HCT116 (cell line): ENCODE measurements at regions not wholly inside any gene's neighbourhood (a gene's known extent, or its start where the extent isn't known, plus 50 kb on each side); places are given as distances from the start of the nearest gene placed in this dataset.

Source experiments
- ATAC-seq: fragments of 200-7000 bp; cut with Tn5 transposase; 2 replicates; pipeline ENCODE4 v1.9.1; 2020; ENCODE audit warnings: mild to moderate bottlenecking, moderate library complexity
- BruUV-seq: library from RNA; stranded (reverse); fragments of 400-500 nt; replicated peaks from 2 replicates; lab custom pipeline; 2021; lab: Mats Ljungman, UMichigan
- CTCF ChIA-PET: fragments of 300-600 bp; sonication (Branson Sonifier 250); formaldehyde crosslinking; loops from one replicate; lab custom pipeline; 2021; ENCODE audit warnings: antibody characterized with exemption; lab: Charles Lee
- POLR2A ChIA-PET: fragments of 300-600, 350-600 bp; sonication (Branson Sonifier 250); formaldehyde crosslinking; loops from one replicate; lab custom pipeline; 2021; ENCODE audit warnings: antibody characterized with exemption; lab: Charles Lee
- RAD21 ChIA-PET, 2 experiments: fragments of 300-600 bp; sonication (Branson Sonifier 250); formaldehyde crosslinking; loops; one replicate each; lab custom pipeline; 2023; ENCODE audit warnings: low total read pairs in 2 of 2; ENCODE audit not compliant: uncharacterized antibody in 2 of 2, unreplicated experiment in 2 of 2, low non-redundant PET in 1 of 2; lab: Charles Lee
- DNase-seq: peaks from one replicate; pipeline ENCODE4 v3.0.0-alpha.2; 2010; ENCODE audit warnings: low read depth, low spot score
- H2AFZ ChIP-seq: fragments of 200-600 bp; shearing (Covaris generic), sonication (generic); 2 replicates; pipeline ENCODE4 v1.6.1; 2017; ENCODE audit warnings: low read depth, mixed run types, mixed read lengths, antibody characterized with exemption, low read length; ENCODE audit not compliant: poor library complexity, severe bottlenecking
- H3K27ac ChIP-seq: 2 replicates; pipeline ENCODE4 v1.5.1; 2012; ENCODE audit warnings: low read depth, low read length
- H3K27me3 ChIP-seq: fragments of 200-600 bp; sonication (generic); 2 replicates; pipeline ENCODE4 v1.6.1; 2016; ENCODE audit warnings: mixed run types, low read length, mixed read lengths; ENCODE audit not compliant: insufficient read depth
- H3K36me3 ChIP-seq, 2 experiments: fragments of 200-500 bp in 1 of 2; fragments of 200-600 bp in 1 of 2; sonication (Bioruptor generic) in 1 of 2; sonication (generic) in 1 of 2; 2 replicates each; pipeline versions ENCODE4 v1.5.1 to v1.6.1; 2014 to 2016; ENCODE audit warnings: low read length in 2 of 2, inconsistent platforms in 1 of 2, mixed read lengths in 1 of 2, mixed run types in 1 of 2; ENCODE audit not compliant: insufficient read depth in 2 of 2, control insufficient read depth in 1 of 2
- H3K4me1 ChIP-seq, 2 experiments: fragments of 200-600 bp in 1 of 2; sonication (generic) in 1 of 2; 2 replicates each; pipeline versions ENCODE4 v1.5.1 to v1.6.1; 2012 to 2017; ENCODE audit warnings: low read length in 2 of 2, inconsistent platforms in 1 of 2, mild to moderate bottlenecking in 1 of 2, mixed read lengths in 1 of 2, mixed run types in 1 of 2, moderate library complexity in 1 of 2; ENCODE audit not compliant: insufficient read depth in 2 of 2, control insufficient read depth in 1 of 2
- H3K4me2 ChIP-seq: fragments of 200-600 bp; sonication (generic); 2 replicates; pipeline ENCODE4 v1.6.1; 2017; ENCODE audit warnings: mixed run types, low read length, mixed read lengths
- H3K4me3 ChIP-seq, 2 experiments: fragments of 200-600 bp in 1 of 2; sonication (generic) in 1 of 2; replicated peaks in 1 of 2; 2 replicates each; pipeline ENCODE4 v1.5.1; 2011 to 2016; ENCODE audit warnings: low read length in 2 of 2, control low read depth in 1 of 2, low read depth in 1 of 2, mild to moderate bottlenecking in 1 of 2, mixed read lengths in 1 of 2, mixed run types in 1 of 2
- H3K79me2 ChIP-seq: fragments of 200-600 bp; sonication (generic); 2 replicates; pipeline ENCODE4 v1.6.1; 2017; ENCODE audit warnings: mild to moderate bottlenecking, mixed run types, low read length, moderate library complexity, mixed read lengths; ENCODE audit not compliant: insufficient read depth
- H3K9ac ChIP-seq: fragments of 200-600 bp; sonication (generic); 2 replicates; pipeline ENCODE4 v1.6.1; 2016; ENCODE audit warnings: low read length, mixed read lengths
- H3K9me2 ChIP-seq: fragments of 200-600 bp; sonication (generic), shearing (Covaris generic); 2 replicates; pipeline ENCODE4 v1.6.1; 2017; ENCODE audit warnings: mixed run types, mild to moderate bottlenecking, moderate library complexity; ENCODE audit not compliant: insufficient read depth
- H3K9me3 ChIP-seq, 2 experiments: fragments of 200-500 bp in 1 of 2; fragments of 200-600 bp in 1 of 2; sonication (Bioruptor generic) in 1 of 2; sonication (generic) in 1 of 2; 2 replicates each; pipeline ENCODE4 v1.6.1; 2014 to 2017; ENCODE audit warnings: low read length in 2 of 2, mixed read lengths in 2 of 2, inconsistent platforms in 1 of 2, low read depth in 1 of 2, mild to moderate bottlenecking in 1 of 2, mixed run types in 1 of 2, moderate library complexity in 1 of 2; ENCODE audit not compliant: control insufficient read depth in 1 of 2, insufficient read depth in 1 of 2
- H4K20me1 ChIP-seq: fragments of 200-600 bp; sonication (generic), shearing (Covaris generic); 2 replicates; pipeline ENCODE4 v1.6.1; 2017; ENCODE audit warnings: mixed run types, mild to moderate bottlenecking, moderate library complexity; ENCODE audit not compliant: insufficient read depth
- EGR1 ChIP-seq: IDR thresholded peaks from 2 replicates; pipeline ENCODE4 v1.6.1; 2012; ENCODE audit warnings: low read depth
- EZH2phosphoT487 ChIP-seq: fragments of 200-600 bp; IDR thresholded peaks from 2 replicates; pipeline ENCODE4 v1.6.1; 2018; ENCODE audit warnings: antibody characterized with exemption, borderline replicate concordance
- JUND ChIP-seq: IDR thresholded peaks from 2 replicates; pipeline ENCODE4 v1.6.1; 2012
- POLR2A ChIP-seq: IDR thresholded peaks from 2 replicates; pipeline ENCODE4 v1.7.0; 2011; ENCODE audit warnings: borderline replicate concordance; ENCODE audit not compliant: insufficient read depth, insufficient read length; ENCODE audit errors: extremely low read depth
- POLR2AphosphoS5 ChIP-seq: IDR thresholded peaks from 2 replicates; pipeline ENCODE4 v1.6.1; 2011; ENCODE audit warnings: mild to moderate bottlenecking, low read depth, low read length, moderate library complexity
- RAD21 ChIP-seq: IDR thresholded peaks from 2 replicates; pipeline ENCODE4 v1.6.1; 2012; ENCODE audit warnings: low read depth, mild to moderate bottlenecking
- SIN3A ChIP-seq: IDR thresholded peaks from 2 replicates; pipeline ENCODE4 v1.6.1; 2012; ENCODE audit warnings: low read depth
- SRF ChIP-seq: IDR thresholded peaks from 2 replicates; pipeline ENCODE4 v1.6.1; 2012; ENCODE audit warnings: low read depth
- ZBTB33 ChIP-seq: IDR thresholded peaks from 2 replicates; pipeline ENCODE4 v1.6.1; 2011; ENCODE audit warnings: mild to moderate bottlenecking, low read length, moderate library complexity; ENCODE audit not compliant: insufficient replicate concordance; ENCODE audit errors: extremely low read depth
- intact Hi-C: fragments of 100-400 bp; cut with micrococcal nuclease; formaldehyde crosslinking; loops from 2 replicates; pipeline ENCODE4 v1.10.0; 2022
- TF ChIP-seq, protein P1 (sequence below): IDR thresholded peaks from 2 replicates; pipeline ENCODE4 v1.6.1; 2012; ENCODE audit warnings: low read depth
- TF ChIP-seq, protein P2 (sequence below): IDR thresholded peaks from 2 replicates; pipeline ENCODE4 v1.6.1; 2012

GRCh38 chr18:28469946-28470345 is 293.0 kb upstream of the CDH2 start:
- no peaks in the 10 kb centered on the region for H3K9me3 ChIP-seq
- intact Hi-C loops: no loop called here
- H3K4me3 ChIP-seq: no peak overlapping the region
- ChIA-PET CTCF (no interaction called here), POLR2A (no interaction called here), RAD21 (no interaction called here)
- H3K9me2 ChIP-seq: no peaks in the 10 kb centered on the region
- ATAC-seq (no peak), DNase-seq (no peak)
- no peaks in the 10 kb centered on the region for H3K27me3 ChIP-seq
- H4K20me1 ChIP-seq: no peaks in the 10 kb centered on the region
- H3K4me1 ChIP-seq: no peaks in the 10 kb centered on the region
- no TSS peak for BruUV-seq
- no peak overlapping the region for H3K27ac ChIP-seq
- H3K9ac ChIP-seq: no peak overlapping the region
- H3K4me2 ChIP-seq: no peak overlapping the region
- H3K79me2 ChIP-seq: no peaks in the 10 kb centered on the region
- H2AFZ ChIP-seq: no peak overlapping the region
- no peaks in the 10 kb centered on the region for H3K36me3 ChIP-seq
- TF ChIP-seq, protein P1, sequence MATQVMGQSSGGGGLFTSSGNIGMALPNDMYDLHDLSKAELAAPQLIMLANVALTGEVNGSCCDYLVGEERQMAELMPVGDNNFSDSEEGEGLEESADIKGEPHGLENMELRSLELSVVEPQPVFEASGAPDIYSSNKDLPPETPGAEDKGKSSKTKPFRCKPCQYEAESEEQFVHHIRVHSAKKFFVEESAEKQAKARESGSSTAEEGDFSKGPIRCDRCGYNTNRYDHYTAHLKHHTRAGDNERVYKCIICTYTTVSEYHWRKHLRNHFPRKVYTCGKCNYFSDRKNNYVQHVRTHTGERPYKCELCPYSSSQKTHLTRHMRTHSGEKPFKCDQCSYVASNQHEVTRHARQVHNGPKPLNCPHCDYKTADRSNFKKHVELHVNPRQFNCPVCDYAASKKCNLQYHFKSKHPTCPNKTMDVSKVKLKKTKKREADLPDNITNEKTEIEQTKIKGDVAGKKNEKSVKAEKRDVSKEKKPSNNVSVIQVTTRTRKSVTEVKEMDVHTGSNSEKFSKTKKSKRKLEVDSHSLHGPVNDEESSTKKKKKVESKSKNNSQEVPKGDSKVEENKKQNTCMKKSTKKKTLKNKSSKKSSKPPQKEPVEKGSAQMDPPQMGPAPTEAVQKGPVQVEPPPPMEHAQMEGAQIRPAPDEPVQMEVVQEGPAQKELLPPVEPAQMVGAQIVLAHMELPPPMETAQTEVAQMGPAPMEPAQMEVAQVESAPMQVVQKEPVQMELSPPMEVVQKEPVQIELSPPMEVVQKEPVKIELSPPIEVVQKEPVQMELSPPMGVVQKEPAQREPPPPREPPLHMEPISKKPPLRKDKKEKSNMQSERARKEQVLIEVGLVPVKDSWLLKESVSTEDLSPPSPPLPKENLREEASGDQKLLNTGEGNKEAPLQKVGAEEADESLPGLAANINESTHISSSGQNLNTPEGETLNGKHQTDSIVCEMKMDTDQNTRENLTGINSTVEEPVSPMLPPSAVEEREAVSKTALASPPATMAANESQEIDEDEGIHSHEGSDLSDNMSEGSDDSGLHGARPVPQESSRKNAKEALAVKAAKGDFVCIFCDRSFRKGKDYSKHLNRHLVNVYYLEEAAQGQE: no peak
- no peak for TF ChIP-seq ZBTB33
- TF ChIP-seq EGR1: no peak
- no peak for TF ChIP-seq POLR2A
- TF ChIP-seq, protein P2, sequence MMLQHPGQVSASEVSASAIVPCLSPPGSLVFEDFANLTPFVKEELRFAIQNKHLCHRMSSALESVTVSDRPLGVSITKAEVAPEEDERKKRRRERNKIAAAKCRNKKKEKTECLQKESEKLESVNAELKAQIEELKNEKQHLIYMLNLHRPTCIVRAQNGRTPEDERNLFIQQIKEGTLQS: no peak
- no peak for TF ChIP-seq EZH2phosphoT487
- no peak for TF ChIP-seq SIN3A
- no peak for TF ChIP-seq SRF
- TF ChIP-seq JUND: no peak
- TF ChIP-seq RAD21: no peak
- TF ChIP-seq POLR2AphosphoS5: no peak
